Panc1 (cell line): ENCODE measurements at regions not wholly inside any gene's neighbourhood (a gene's known extent, or its start where the extent isn't known, plus 50 kb on each side); places are given as distances from the start of the nearest gene placed in this dataset.

Experiments used
- ATAC-seq: fragments of 200-7000 bp; cut with Tn5 transposase; 2 replicates; pipeline ENCODE4 v1.9.1; 2020; ENCODE audit warnings: mild to moderate bottlenecking, moderate library complexity
- BruUV-seq: library from RNA; stranded (reverse); fragments of 400-500 nt; replicated peaks from 2 replicates; lab custom pipeline; 2021; lab: Mats Ljungman, UMichigan
- CTCF ChIA-PET: fragments of 300-600 bp; sonication (Branson Sonifier 250); formaldehyde crosslinking; loops from one replicate; lab custom pipeline; 2022; ENCODE audit warnings: antibody characterized with exemption; lab: Charles Lee
- POLR2A ChIA-PET: fragments of 300-600 bp; sonication (Branson Sonifier 250); formaldehyde crosslinking; loops from one replicate; lab custom pipeline; 2022; ENCODE audit warnings: antibody characterized with exemption; lab: Charles Lee
- DNase-seq: peaks from one replicate; pipeline ENCODE4 v3.0.0-alpha.2; 2010; ENCODE audit warnings: low read depth, low spot score
- H3K27ac ChIP-seq: 2 replicates; pipeline ENCODE4 v1.5.1; 2011; ENCODE audit warnings: mild to moderate bottlenecking, low read length, inconsistent platforms
- H3K27me3 ChIP-seq: fragments of 200-500 bp; sonication (Bioruptor generic); 2 replicates; pipeline ENCODE4 v1.6.0; 2014; ENCODE audit warnings: low read length, inconsistent platforms; ENCODE audit not compliant: control insufficient read depth, insufficient read depth
- H3K36me3 ChIP-seq: fragments of 200-500 bp; sonication (Bioruptor generic); 2 replicates; pipeline ENCODE4 v1.5.1; 2014; ENCODE audit warnings: inconsistent platforms, mild to moderate bottlenecking, low read length, moderate library complexity; ENCODE audit not compliant: control insufficient read depth, insufficient read depth
- H3K4me1 ChIP-seq: 2 replicates; pipeline ENCODE4 v1.5.1; 2011; ENCODE audit warnings: inconsistent platforms, mild to moderate bottlenecking, low read length, moderate library complexity; ENCODE audit not compliant: control insufficient read depth, insufficient read depth
- H3K4me3 ChIP-seq, 2 experiments: 2 replicates each; pipeline ENCODE4 v1.5.1; 2011 to 2012; ENCODE audit warnings: low read depth in 2 of 2, low read length in 2 of 2, mild to moderate bottlenecking in 2 of 2, inconsistent platforms in 1 of 2, moderate library complexity in 1 of 2
- H3K9me3 ChIP-seq: fragments of 200-500 bp; sonication (Bioruptor generic); 2 replicates; pipeline ENCODE4 v1.5.1; 2014; ENCODE audit warnings: low read depth, mild to moderate bottlenecking, inconsistent platforms, low read length, moderate library complexity; ENCODE audit not compliant: control insufficient read depth, insufficient read depth
- POLR2AphosphoS5 ChIP-seq: IDR thresholded peaks from 2 replicates; pipeline ENCODE4 v1.6.1; 2012; ENCODE audit warnings: mild to moderate bottlenecking, low read depth, low read length, moderate library complexity
- SIN3A ChIP-seq: IDR thresholded peaks from 2 replicates; pipeline ENCODE4 v1.6.1; 2012; ENCODE audit warnings: low read depth, mild to moderate bottlenecking, low read length, moderate library complexity, borderline replicate concordance; ENCODE audit not compliant: insufficient read depth
- TCF7L2 ChIP-seq: IDR thresholded peaks from 2 replicates; pipeline ENCODE4 v1.6.1; 2011; ENCODE audit warnings: mild to moderate bottlenecking, low read depth, low read length, inconsistent platforms
- in situ Hi-C: cut with HindIII; loops from 2 replicates; pipeline ENCODE4 v1.10.0; 2016; ENCODE audit warnings: low sequenced_read_pairs, low pct_unique_long_range_greater_than_20kb
- intact Hi-C: fragments of 100-400 bp; cut with micrococcal nuclease; formaldehyde crosslinking; loops from one replicate; pipeline ENCODE4 v1.10.0; 2022; ENCODE audit not compliant: unreplicated experiment
- TF ChIP-seq, protein P1 (sequence below), 2 experiments: IDR thresholded peaks; 2 replicates each; pipeline ENCODE4 v1.6.1; 2011 to 2012; ENCODE audit warnings: low read depth in 2 of 2, control low read depth in 1 of 2, low read length in 1 of 2, mild to moderate bottlenecking in 1 of 2, moderate library complexity in 1 of 2; ENCODE audit not compliant: insufficient read depth in 1 of 2
- TF ChIP-seq, protein P2 (sequence below): fragments of 450-650 bp; IDR thresholded peaks from 2 replicates; pipeline ENCODE4 v1.5.1; 2017; ENCODE audit warnings: mild to moderate bottlenecking

DNA sequence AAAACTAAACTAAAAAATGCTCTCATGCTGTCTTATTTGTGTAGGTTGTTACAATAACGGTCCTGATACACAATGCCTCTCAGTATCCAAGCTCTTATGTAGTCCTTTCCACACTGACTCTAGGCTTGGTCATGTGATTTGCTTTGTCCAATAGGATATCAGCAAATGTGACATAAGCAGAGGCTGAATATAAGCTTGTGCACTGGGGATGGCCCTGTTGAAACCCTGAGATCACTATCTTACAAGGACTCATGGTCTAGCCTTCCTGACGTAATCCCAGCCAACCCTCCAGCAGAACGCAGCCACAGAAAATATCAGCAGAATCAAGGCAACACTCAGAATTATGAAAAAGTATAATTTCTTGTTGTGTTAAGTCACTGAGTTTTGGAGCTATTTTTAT is 145.1 kb upstream of the CCN2 start:
- no peaks in the 10 kb centered on the region for H3K4me1 ChIP-seq
- ChIA-PET CTCF (no interaction called here), POLR2A (interaction anchor here (0.6 kb wide), 1 partner anchor 12 kb away, joined by 3 read pairs; no protein-coding TSS in a partner anchor)
- H3K4me3 ChIP-seq: no peak overlapping the region
- TF ChIP-seq POLR2AphosphoS5 (no peak), TCF7L2 (no peak), SIN3A (no peak)
- TF ChIP-seq, protein P1, sequence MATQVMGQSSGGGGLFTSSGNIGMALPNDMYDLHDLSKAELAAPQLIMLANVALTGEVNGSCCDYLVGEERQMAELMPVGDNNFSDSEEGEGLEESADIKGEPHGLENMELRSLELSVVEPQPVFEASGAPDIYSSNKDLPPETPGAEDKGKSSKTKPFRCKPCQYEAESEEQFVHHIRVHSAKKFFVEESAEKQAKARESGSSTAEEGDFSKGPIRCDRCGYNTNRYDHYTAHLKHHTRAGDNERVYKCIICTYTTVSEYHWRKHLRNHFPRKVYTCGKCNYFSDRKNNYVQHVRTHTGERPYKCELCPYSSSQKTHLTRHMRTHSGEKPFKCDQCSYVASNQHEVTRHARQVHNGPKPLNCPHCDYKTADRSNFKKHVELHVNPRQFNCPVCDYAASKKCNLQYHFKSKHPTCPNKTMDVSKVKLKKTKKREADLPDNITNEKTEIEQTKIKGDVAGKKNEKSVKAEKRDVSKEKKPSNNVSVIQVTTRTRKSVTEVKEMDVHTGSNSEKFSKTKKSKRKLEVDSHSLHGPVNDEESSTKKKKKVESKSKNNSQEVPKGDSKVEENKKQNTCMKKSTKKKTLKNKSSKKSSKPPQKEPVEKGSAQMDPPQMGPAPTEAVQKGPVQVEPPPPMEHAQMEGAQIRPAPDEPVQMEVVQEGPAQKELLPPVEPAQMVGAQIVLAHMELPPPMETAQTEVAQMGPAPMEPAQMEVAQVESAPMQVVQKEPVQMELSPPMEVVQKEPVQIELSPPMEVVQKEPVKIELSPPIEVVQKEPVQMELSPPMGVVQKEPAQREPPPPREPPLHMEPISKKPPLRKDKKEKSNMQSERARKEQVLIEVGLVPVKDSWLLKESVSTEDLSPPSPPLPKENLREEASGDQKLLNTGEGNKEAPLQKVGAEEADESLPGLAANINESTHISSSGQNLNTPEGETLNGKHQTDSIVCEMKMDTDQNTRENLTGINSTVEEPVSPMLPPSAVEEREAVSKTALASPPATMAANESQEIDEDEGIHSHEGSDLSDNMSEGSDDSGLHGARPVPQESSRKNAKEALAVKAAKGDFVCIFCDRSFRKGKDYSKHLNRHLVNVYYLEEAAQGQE (IDR thresholded peaks at IDR 0.05; ENCODE audit: insufficient read depth in 1 of 2, low read depth in 2 of 2, low read length in 1 of 2): no peak
- TF ChIP-seq, protein P2, sequence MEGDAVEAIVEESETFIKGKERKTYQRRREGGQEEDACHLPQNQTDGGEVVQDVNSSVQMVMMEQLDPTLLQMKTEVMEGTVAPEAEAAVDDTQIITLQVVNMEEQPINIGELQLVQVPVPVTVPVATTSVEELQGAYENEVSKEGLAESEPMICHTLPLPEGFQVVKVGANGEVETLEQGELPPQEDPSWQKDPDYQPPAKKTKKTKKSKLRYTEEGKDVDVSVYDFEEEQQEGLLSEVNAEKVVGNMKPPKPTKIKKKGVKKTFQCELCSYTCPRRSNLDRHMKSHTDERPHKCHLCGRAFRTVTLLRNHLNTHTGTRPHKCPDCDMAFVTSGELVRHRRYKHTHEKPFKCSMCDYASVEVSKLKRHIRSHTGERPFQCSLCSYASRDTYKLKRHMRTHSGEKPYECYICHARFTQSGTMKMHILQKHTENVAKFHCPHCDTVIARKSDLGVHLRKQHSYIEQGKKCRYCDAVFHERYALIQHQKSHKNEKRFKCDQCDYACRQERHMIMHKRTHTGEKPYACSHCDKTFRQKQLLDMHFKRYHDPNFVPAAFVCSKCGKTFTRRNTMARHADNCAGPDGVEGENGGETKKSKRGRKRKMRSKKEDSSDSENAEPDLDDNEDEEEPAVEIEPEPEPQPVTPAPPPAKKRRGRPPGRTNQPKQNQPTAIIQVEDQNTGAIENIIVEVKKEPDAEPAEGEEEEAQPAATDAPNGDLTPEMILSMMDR: no peak
- no peaks in the 10 kb centered on the region; the same call in 1 of the 2 replicates for H3K9me3 ChIP-seq
- no peaks in the 10 kb centered on the region for H3K36me3 ChIP-seq
- intact Hi-C loops (no loop called here), in situ Hi-C loops (no loop called here)
- H3K27me3 ChIP-seq: no peaks in the 10 kb centered on the region
- no peak for DNase-seq
- H3K27ac ChIP-seq: no peak overlapping the region
- no peak for ATAC-seq
- BruUV-seq: no TSS peak

DNA sequence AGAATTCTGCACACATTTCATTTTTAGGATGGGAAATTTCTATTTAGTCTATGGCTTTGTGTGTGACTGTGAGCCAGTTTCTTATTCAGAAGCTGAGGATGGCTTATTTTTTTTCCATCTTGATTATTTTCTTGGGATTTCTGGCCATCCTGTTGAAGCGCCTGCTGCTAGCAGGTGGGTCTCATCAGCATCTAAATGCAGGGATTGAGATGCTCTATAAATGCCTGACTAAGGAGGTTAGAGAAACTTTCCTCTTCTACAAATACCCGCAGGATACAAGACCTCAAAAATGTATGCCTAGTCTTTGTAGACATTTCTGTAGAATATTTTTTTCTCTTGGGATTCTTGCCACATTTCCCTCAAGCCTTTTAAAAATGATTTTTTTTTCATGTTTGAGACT is 138.0 kb upstream of the CCN2 start:
- no peak for ATAC-seq
- Histone ChIP-seq H3K27me3 (no peaks in the 10 kb centered on the region), H3K4me1 (peaks cover 11% of the 10 kb centered on the region), H3K4me3 (no peak overlapping the region), H3K36me3 (no peaks in the 10 kb centered on the region), H3K27ac (no peak overlapping the region), H3K9me3 (peaks cover 3% of the 10 kb centered on the region; the same call in 1 of the 2 replicates)
- no peak for TF ChIP-seq SIN3A
- TF ChIP-seq, protein P1 (IDR thresholded peaks at IDR 0.05; ENCODE audit: insufficient read depth in 1 of 2, low read depth in 2 of 2, low read length in 1 of 2): no peak
- TF ChIP-seq, protein P2: no peak
- no peak for TF ChIP-seq TCF7L2
- no peak for TF ChIP-seq POLR2AphosphoS5
- intact Hi-C loops (no loop called here), in situ Hi-C loops (no loop called here)
- CTCF ChIA-PET: no interaction called here
- POLR2A ChIA-PET: no interaction called here
- DNase-seq: no peak
- no TSS peak for BruUV-seq
